ENCODE measurements at regions not wholly inside any gene's neighbourhood (a gene's known extent, or its start where the extent isn't known, plus 50 kb on each side); places are given as distances from the start of the nearest gene placed in this dataset.

DNA sequence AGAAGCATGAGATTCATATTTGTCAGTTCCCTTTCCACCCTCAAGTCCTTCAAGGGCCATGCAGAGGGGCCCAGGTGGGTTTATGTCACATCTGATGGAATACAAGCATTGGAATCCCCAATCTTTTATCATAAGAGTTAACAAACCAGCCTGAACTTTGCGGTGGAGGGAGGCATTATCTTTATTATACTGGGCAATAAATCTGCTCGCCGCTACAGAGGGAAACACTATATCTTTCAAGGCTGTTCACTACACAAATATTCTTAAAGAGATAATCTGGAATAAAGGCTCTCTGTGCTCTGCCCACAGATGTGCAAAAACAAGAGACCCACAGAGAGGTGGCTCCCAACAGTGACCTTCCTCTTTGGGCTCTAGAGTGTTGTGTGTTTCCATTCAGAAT, 153.6 kb upstream of the PLEKHA5 start (continued):
- no peak for TF ChIP-seq POLR2A (IDR thresholded peaks at IDR 0.05; ENCODE audit: control extremely low read depth in 1 of 2, low read depth in 2 of 2, low read length in 2 of 2)
- TF ChIP-seq, protein P1, sequence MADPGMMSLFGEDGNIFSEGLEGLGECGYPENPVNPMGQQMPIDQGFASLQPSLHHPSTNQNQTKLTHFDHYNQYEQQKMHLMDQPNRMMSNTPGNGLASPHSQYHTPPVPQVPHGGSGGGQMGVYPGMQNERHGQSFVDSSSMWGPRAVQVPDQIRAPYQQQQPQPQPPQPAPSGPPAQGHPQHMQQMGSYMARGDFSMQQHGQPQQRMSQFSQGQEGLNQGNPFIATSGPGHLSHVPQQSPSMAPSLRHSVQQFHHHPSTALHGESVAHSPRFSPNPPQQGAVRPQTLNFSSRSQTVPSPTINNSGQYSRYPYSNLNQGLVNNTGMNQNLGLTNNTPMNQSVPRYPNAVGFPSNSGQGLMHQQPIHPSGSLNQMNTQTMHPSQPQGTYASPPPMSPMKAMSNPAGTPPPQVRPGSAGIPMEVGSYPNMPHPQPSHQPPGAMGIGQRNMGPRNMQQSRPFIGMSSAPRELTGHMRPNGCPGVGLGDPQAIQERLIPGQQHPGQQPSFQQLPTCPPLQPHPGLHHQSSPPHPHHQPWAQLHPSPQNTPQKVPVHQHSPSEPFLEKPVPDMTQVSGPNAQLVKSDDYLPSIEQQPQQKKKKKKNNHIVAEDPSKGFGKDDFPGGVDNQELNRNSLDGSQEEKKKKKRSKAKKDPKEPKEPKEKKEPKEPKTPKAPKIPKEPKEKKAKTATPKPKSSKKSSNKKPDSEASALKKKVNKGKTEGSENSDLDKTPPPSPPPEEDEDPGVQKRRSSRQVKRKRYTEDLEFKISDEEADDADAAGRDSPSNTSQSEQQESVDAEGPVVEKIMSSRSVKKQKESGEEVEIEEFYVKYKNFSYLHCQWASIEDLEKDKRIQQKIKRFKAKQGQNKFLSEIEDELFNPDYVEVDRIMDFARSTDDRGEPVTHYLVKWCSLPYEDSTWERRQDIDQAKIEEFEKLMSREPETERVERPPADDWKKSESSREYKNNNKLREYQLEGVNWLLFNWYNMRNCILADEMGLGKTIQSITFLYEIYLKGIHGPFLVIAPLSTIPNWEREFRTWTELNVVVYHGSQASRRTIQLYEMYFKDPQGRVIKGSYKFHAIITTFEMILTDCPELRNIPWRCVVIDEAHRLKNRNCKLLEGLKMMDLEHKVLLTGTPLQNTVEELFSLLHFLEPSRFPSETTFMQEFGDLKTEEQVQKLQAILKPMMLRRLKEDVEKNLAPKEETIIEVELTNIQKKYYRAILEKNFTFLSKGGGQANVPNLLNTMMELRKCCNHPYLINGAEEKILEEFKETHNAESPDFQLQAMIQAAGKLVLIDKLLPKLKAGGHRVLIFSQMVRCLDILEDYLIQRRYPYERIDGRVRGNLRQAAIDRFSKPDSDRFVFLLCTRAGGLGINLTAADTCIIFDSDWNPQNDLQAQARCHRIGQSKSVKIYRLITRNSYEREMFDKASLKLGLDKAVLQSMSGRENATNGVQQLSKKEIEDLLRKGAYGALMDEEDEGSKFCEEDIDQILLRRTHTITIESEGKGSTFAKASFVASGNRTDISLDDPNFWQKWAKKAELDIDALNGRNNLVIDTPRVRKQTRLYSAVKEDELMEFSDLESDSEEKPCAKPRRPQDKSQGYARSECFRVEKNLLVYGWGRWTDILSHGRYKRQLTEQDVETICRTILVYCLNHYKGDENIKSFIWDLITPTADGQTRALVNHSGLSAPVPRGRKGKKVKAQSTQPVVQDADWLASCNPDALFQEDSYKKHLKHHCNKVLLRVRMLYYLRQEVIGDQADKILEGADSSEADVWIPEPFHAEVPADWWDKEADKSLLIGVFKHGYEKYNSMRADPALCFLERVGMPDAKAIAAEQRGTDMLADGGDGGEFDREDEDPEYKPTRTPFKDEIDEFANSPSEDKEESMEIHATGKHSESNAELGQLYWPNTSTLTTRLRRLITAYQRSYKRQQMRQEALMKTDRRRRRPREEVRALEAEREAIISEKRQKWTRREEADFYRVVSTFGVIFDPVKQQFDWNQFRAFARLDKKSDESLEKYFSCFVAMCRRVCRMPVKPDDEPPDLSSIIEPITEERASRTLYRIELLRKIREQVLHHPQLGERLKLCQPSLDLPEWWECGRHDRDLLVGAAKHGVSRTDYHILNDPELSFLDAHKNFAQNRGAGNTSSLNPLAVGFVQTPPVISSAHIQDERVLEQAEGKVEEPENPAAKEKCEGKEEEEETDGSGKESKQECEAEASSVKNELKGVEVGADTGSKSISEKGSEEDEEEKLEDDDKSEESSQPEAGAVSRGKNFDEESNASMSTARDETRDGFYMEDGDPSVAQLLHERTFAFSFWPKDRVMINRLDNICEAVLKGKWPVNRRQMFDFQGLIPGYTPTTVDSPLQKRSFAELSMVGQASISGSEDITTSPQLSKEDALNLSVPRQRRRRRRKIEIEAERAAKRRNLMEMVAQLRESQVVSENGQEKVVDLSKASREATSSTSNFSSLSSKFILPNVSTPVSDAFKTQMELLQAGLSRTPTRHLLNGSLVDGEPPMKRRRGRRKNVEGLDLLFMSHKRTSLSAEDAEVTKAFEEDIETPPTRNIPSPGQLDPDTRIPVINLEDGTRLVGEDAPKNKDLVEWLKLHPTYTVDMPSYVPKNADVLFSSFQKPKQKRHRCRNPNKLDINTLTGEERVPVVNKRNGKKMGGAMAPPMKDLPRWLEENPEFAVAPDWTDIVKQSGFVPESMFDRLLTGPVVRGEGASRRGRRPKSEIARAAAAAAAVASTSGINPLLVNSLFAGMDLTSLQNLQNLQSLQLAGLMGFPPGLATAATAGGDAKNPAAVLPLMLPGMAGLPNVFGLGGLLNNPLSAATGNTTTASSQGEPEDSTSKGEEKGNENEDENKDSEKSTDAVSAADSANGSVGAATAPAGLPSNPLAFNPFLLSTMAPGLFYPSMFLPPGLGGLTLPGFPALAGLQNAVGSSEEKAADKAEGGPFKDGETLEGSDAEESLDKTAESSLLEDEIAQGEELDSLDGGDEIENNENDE (IDR thresholded peaks at IDR 0.05; ENCODE audit: insufficient replicate concordance, low read length): no peak
- no peak for TF ChIP-seq CHD2 (IDR thresholded peaks at IDR 0.05; ENCODE audit: low read length)
- no peak for TF ChIP-seq NRF1 (IDR thresholded peaks at IDR 0.05; ENCODE audit: low read depth, low read length)

Data from H1 (cell line).